Upper lobe of left lung (tissue), 6 donors: ENCODE measurements at regions not wholly inside any gene's neighbourhood (a gene's known extent, or its start where the extent isn't known, plus 50 kb on each side); places are given as distances from the start of the nearest gene placed in this dataset.
A peak's percentile ranks its signal among the peaks of the same experiment; 100 is the strongest.

Experiments
- ATAC-seq, 2 donors: fragments of 200-7000 bp; cut with Tn5 transposase; one replicate each; pipeline ENCODE4 v1.9.1; 2022; ENCODE audit warnings: mild to moderate bottlenecking in 2 of 2, moderate library complexity in 2 of 2; ENCODE audit not compliant: low FRiP score in 2 of 2
- DNase-seq, 2 donors: peaks; one replicate each; pipeline ENCODE4 v3.0.0-alpha.2; 2019 to 2020
- H3K27ac ChIP-seq, 4 donors: fragments of 200-600 bp; sonication (generic); one replicate each; pipeline ENCODE4 v1.5.1; 2016 to 2019
- H3K27me3 ChIP-seq, 4 donors: fragments of 200-600 bp; sonication (generic); one replicate each; pipeline ENCODE4 v1.5.1; 2017 to 2019
- H3K36me3 ChIP-seq, 4 donors: fragments of 200-600 bp; sonication (generic); one replicate each; pipeline ENCODE4 v1.5.1; 2016 to 2019
- H3K4me1 ChIP-seq, 4 donors: fragments of 200-600 bp; sonication (generic); one replicate each; pipeline ENCODE4 v1.5.1; 2018 to 2019
- H3K4me3 ChIP-seq, 4 donors: fragments of 200-600 bp; sonication (generic); one replicate each; pipeline ENCODE4 v1.5.1; 2017 to 2019; ENCODE audit warnings: mild to moderate bottlenecking in 2 of 4, moderate library complexity in 1 of 4
- H3K9me3 ChIP-seq, 4 donors: fragments of 200-600 bp; sonication (generic); one replicate each; pipeline ENCODE4 v1.5.1; 2018 to 2019
- CTCF ChIP-seq, 6 experiments: fragments of 450-650 bp in 4 of 6; fragments of 200-600 bp in 2 of 6; sonication (generic) in 2 of 6; IDR thresholded peaks; one replicate each; pipeline ENCODE4 v1.5.1; 2016 to 2019; ENCODE audit warnings: antibody characterized with exemption in 6 of 6
- EP300 ChIP-seq, 4 donors: sonication (generic); formaldehyde crosslinking; IDR thresholded peaks; one replicate each; pipeline ENCODE4 v1.5.1; 2017; ENCODE audit warnings: antibody characterized with exemption in 4 of 4, control low read depth in 2 of 4
- POLR2A ChIP-seq, 4 donors: fragments of 450-650 bp; IDR thresholded peaks; one replicate each; pipeline ENCODE4 v1.5.1; 2016 to 2017; ENCODE audit warnings: antibody characterized with exemption in 4 of 4, mild to moderate bottlenecking in 2 of 4
- POLR2AphosphoS5 ChIP-seq, 2 donors: sonication (generic); formaldehyde crosslinking; IDR thresholded peaks; one replicate each; pipeline ENCODE4 v1.5.1; 2017; ENCODE audit warnings: antibody characterized with exemption in 2 of 2
- WGBS, 2 donors: methylation state at CpG; one replicate each; pipeline ENCODE4 v1.1.5; 2017 to 2018; 5-methylcytosine and 5-hydroxymethylcytosine counted together
- donor health status: DM: no; HTN: no; CAD: no; lungs with moderate emphysema.
- donor health status: DM: no; HTN: yes; CAD: no; lungs with severe emphysema.

- no peaks in the 10 kb centered on the region for H3K4me1 ChIP-seq
- H3K4me3 ChIP-seq, result no peak overlapping the region
Observed at GRCh38 chr1:70714149-70714548, 303.1 kb downstream of the CTH start.

GRCh38 chr1:70717211-70717610 is 306.1 kb downstream of the CTH start:
- DNase-seq (no peak), ATAC-seq (no peak)
- WGBS, 2 donors, result 64 to 70% methylated on average over 2 of the region's 2 CpGs
- H3K27ac ChIP-seq, result no peak overlapping the region
- TF ChIP-seq EP300 (IDR thresholded peaks at IDR 0.05) (no peak), POLR2AphosphoS5 (IDR thresholded peaks at IDR 0.05) (no peak), POLR2A (IDR thresholded peaks at IDR 0.05) (no peak), CTCF (IDR thresholded peaks at IDR 0.05) (no peak)
- no peak overlapping the region for H3K4me3 ChIP-seq
- H3K4me1 ChIP-seq, result no peaks in the 10 kb centered on the region
- no peaks in the 10 kb centered on the region for H3K36me3 ChIP-seq
- no peaks in the 10 kb centered on the region for H3K27me3 ChIP-seq
- H3K9me3 ChIP-seq, result no peaks in the 10 kb centered on the region

More at GRCh38 chr1:70714149-70714548, 303.1 kb downstream of the CTH start:
- Histone ChIP-seq H3K36me3 (no peaks in the 10 kb centered on the region), H3K9me3 (no peaks in the 10 kb centered on the region), H3K27me3 (no peaks in the 10 kb centered on the region), H3K27ac (no peak overlapping the region)
- DNase-seq, result no peak
- 63 to 81% methylated on average over 2 of the region's 2 CpGs for WGBS, 2 donors
- no peak for TF ChIP-seq POLR2A (IDR thresholded peaks at IDR 0.05)
- ATAC-seq, result no peak

- DNase-seq, result no peak
- TF ChIP-seq EP300 (IDR thresholded peaks at IDR 0.05), result no peak
- TF ChIP-seq CTCF (IDR thresholded peaks at IDR 0.05), result no peak
- no peak for TF ChIP-seq POLR2AphosphoS5 (IDR thresholded peaks at IDR 0.05)
- TF ChIP-seq POLR2A (IDR thresholded peaks at IDR 0.05), result no peak
- H3K4me3 ChIP-seq, result no peak overlapping the region
- H3K9me3 ChIP-seq, result no peaks in the 10 kb centered on the region
- no peaks in the 10 kb centered on the region for H3K36me3 ChIP-seq
- no peaks in the 10 kb centered on the region for H3K4me1 ChIP-seq
- no peaks in the 10 kb centered on the region for H3K27me3 ChIP-seq
- H3K27ac ChIP-seq, result no peak overlapping the region
- ATAC-seq, result no peak
- 73 to 74% methylated on average over 1 of the region's 1 CpG for WGBS, 2 donors
Observed at GRCh38 chr1:70717656-70718055, 306.6 kb downstream of the CTH start.

- H3K4me1 ChIP-seq, result no peaks in the 10 kb centered on the region
- WGBS, 2 donors, result 37 to 45% methylated on average over 2 of the region's 2 CpGs
- H3K27me3 ChIP-seq, result no peaks in the 10 kb centered on the region
- H3K27ac ChIP-seq, result no peak overlapping the region
- no peaks in the 10 kb centered on the region for H3K9me3 ChIP-seq
- H3K36me3 ChIP-seq, result no peaks in the 10 kb centered on the region
- no peak for ATAC-seq
- no peak for TF ChIP-seq POLR2A (IDR thresholded peaks at IDR 0.05)
- TF ChIP-seq CTCF (IDR thresholded peaks at IDR 0.05), result no peak
- TF ChIP-seq POLR2AphosphoS5 (IDR thresholded peaks at IDR 0.05), result no peak
- DNase-seq, result no peak
- no peak overlapping the region for H3K4me3 ChIP-seq
Observed at GRCh38 chr1:70718086-70718630, 307.1 kb downstream of the CTH start.

- WGBS, 2 donors, result 41 to 45% methylated on average over 2 of the region's 2 CpGs
- Histone ChIP-seq H3K4me1 (no peaks in the 10 kb centered on the region), H3K4me3 (no peak overlapping the region), H3K27ac (no peak overlapping the region), H3K27me3 (no peaks in the 10 kb centered on the region), H3K36me3 (no peaks in the 10 kb centered on the region), H3K9me3 (no peaks in the 10 kb centered on the region)
- DNase-seq, result no peak
- ATAC-seq, result peak in 1 of 2 donors; percentile 50
- TF ChIP-seq POLR2A (IDR thresholded peaks at IDR 0.05) (no peak), EP300 (IDR thresholded peaks at IDR 0.05) (no peak), CTCF (IDR thresholded peaks at IDR 0.05) (no peak), POLR2AphosphoS5 (IDR thresholded peaks at IDR 0.05) (no peak)
Observed at GRCh38 chr1:70719154-70719553, 308.1 kb downstream of the CTH start.
